Inflammatory macrophage (primary cell): ENCODE measurements at regions not wholly inside any gene's neighbourhood (a gene's known extent, or its start where the extent isn't known, plus 50 kb on each side); places are given as distances from the start of the nearest gene placed in this dataset.
"Not testable (repeated sequence)": the region's sequence is repeated elsewhere in the genome, so short reads cannot be mapped to it uniquely, and the experiment has no call there.

ENCODE experiments used
- DNase-seq, 2 donors: peaks; one replicate each; pipeline ENCODE4 v3.0.0-alpha.2; 2020 to 2022

DNA sequence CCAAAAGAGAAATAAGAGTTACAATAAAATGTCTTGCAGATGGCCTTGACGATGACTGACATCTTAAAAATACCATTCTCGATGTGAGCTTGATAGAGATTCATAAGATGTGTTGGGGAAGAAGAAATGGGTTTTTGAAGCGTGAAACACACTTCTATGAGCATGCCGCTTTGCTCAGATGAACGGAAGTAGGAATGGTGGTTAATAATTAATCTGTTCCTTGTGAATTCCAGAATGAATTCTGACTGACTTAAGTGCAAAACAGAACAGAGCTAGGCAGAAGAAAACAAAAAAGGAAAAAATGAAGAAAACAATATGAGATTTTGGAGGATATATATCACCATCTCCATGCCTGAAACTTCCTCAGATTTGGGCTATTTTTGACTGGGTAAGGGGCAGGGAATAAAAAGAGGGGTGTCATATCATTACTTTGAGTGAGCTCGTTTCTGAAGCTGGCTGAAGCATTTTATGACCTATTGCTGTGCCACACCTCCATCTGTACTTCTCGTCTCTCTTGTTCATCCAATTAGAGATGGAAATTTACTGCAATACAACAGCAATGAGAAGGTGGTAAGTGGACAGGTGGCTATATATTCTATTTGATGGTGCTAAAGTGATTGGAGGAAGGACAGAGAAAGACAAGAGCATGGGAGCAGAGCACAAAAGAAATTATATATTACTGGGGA is 1152.0 kb upstream of the CDH8 start:
- DNase-seq, result no peak

GRCh38 chr16:63187638-63188037 is 1151.4 kb upstream of the CDH8 start:
- no peak for DNase-seq

DNA sequence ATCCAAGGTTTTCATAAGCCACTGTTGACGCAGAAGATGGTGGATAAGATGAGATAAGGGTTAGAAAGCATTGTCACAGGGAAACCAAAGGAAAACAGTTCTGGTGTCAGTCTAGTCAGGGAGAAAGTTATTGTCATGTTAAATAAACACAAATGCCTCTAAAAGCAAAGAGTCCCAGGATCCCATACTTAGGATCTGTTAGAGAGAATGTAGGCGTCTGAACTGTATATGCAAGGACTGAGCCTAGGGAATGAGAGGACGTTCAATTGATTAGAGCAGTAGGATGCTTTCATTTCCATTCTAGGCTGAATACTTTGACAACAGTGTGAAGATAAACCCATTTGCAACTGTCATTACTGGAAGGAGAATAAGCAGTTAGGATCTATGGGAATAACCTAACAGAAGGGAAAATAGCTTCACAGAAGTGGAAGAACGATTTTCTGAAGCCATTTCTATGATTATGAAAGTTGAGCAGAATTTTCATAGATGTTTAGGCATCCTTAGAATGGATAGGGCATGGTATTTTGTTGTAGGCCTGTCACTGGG is 1149.1 kb upstream of the CDH8 start:
- DNase-seq, result no peak

DNA sequence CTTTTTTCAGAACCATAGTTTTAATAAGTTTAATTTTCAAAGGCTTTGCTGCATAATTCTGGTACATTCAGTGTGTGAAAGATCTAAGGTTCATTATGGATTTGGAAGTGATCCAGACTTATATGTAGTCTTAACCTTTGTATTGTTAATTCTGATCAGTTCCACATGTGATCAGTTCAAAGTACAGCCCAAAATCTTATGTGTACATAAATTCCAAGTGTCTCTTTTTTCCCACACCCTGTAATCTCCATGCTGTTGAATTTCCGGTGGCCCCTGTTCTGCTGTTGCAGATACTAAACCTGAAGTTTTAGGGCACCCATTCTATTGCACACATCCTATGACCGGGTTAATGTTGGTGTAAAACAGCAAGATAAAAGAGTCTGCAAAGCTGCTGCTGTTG is 1147.5 kb upstream of the CDH8 start:
- no peak for DNase-seq

GRCh38 chr16:63175313-63175712 is 1139.1 kb upstream of the CDH8 start:
- DNase-seq, result no peak

GRCh38 chr16:63174801-63175200 is 1138.6 kb upstream of the CDH8 start:
- no peak for DNase-seq

- DNase-seq, result no peak
Observed at GRCh38 chr16:63171545-63171944, 1135.3 kb upstream of the CDH8 start.

DNA sequence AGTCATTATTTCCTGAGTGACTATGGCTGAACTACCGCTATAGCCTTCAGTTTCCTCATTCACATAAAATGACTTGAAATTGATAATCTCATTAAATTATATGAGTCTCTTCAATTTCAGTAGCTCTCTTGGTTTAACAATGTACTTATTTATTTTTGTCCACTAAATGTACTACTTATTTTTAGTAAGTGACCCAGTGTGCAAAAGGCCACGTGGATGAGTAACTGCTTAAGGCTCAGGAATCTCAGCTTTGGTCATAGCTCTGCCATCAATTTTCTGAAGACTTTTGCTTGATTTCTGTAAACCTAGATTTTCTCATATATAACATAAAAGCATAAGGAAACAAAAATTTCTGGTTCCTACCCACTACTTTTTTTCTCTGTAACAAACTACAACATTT is 1132.9 kb upstream of the CDH8 start:
- no peak for DNase-seq

GRCh38 chr16:63157818-63158217 is 1121.6 kb upstream of the CDH8 start:
- DNase-seq, result no peak

DNA sequence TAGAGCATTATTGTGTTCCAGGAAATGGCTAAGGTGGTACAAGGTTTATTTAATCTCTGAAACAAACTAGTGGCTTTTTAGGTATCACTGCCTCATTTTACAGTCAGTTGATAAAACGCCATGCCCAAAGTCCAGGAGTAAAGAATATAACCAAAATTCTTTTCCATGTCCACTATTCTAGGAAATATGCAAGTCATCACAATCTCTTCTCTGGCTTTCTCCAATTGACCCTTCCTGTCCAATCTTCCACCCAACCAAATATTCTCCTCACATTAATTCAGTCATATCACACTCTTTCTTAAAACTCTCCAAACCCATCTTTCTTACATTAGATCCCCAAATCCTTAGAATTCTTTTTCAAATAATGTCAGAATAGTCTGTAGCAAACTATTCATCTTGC is 1110.0 kb upstream of the CDH8 start:
- no peak for DNase-seq

DNA sequence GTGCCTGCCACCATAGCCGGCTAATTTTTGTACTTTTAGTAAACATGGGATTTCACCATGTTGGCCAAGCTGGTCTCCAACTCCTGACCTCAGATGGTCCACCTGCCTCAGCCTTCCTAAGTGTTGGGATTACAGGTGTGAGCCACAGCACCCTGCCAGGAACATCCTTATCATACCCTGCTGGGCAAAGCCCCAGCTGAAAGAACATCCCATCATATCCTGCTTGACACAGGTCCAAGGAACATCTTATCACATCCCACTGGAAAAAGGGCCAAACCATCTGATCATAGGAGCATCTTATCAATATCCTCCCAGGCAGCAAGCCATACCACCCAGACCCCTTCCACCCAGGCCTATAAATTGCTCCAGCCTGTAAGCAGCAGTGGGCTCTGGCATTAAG is 1109.2 kb upstream of the CDH8 start:
- DNase-seq, result no peak

- no peak for DNase-seq
Observed at GRCh38 chr16:63135069-63135468, 1098.8 kb upstream of the CDH8 start.

DNA sequence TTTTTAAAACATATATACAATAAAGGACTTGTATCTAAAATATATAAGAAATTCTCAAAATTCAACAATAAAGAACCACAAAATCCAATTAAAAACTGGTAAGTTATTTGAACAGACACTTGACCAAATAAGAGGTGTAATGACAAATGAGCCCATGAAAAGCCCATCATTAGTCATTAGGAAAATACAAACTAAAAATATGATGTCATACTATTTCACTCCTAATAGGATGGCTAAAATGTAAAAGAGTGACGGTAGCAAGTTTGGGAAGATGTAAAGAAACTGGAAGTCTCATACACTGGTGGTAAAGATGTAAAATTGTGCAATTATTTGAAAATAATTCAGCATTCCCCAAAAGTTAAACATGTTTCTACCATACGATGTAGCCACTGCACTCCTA is 1095.3 kb upstream of the CDH8 start:
- DNase-seq, result no peak

DNA sequence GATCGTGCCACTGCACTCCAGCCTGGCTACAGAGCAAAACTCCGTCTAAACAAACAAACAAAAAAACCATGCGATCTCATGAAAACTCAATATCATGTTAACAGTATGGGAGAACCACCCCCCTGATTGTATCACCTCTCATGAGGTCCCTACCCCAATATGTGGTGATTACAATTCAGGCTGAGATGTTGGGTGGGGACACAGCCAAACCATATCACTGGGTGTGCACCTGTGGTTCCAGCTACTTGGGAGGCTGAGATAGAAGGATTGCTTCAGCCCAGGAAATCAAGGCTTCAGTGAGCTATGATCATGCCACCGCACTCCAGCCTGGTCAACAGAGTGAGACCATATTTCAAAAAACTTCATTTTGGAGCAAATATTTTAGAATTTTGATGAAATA is 1094.7 kb upstream of the CDH8 start:
- no peak for DNase-seq

GRCh38 chr16:63129411-63130125 is 1093.3 kb upstream of the CDH8 start:
- no peak for DNase-seq

- not testable (repeated sequence) for DNase-seq
Observed at GRCh38 chr16:63119905-63120304, 1083.7 kb upstream of the CDH8 start.

DNA sequence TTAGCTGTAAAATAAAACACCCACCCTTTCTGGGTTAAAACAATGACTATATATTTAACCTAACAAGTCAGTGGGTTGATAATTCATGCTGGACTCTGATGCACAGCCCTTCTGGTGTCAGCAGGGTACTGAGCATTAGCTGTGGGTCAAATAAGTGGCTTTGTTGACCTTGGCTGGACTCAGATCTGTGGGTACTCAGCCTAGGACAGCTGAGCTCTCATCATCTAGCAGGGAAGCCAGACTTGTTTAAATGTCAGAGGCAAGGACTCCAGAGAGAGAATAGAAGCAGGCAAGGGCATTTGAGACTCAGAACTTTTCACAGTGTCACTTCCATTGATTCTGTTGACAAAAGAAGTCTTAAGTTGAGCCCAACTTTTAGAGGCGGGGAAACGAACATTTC is 1063.8 kb upstream of the CDH8 start:
- no peak for DNase-seq

DNA sequence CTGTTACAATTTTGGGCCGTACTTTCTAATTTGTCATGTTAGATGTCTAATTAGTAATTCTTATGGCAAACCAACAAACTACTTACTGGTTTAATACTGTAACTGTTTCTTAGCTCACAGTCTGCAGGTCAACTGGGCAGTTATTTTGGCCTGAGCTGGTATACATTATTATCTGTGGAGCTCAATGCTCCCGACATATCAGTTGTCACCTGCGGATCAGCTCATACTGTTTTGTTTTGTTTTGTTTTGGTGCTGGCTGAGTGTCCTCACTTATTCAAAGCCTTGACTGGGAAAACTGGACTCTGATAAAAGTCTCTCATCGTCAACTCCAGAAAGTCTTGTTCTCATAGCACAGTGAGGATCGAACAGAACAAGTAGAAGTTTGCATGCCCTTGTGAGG is 1060.6 kb upstream of the CDH8 start:
- DNase-seq, result no peak

DNA sequence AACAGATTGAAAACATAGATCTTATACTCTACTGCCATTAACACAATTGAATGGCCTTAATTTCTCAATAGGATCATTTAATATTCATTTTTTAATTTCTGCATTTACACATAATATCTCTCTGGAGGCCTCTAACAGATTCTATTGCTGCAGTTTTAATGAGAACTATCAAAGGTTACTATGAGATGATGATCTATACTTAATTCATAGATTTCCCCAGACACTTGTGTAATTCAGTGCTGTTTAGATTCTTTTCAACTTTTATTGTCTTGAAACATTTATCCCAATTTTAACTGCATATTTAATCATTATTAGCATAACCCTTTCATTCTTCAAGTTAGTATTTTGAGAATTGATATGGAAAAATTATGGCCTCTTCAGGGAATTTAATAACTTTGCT is 1056.5 kb upstream of the CDH8 start:
- DNase-seq, result no peak

DNA sequence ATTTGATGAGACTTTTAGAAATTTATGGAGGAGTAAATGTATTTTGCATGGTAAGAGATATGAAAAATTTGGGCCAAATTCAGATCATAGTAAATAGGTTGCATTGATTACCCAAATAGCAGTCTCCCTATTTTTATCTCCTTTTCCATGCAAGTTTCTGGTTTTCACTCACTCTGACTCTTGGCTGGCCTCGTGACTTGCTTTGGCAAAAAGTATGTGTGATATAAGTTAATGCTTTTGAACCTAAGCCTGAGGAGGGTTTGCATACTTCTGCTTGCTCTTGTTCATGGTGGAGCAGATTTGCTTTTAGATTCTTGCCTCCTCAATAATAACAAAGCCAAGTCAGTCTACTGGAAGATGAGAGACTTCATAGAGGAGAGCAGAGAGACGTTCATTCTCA is 1045.9 kb upstream of the CDH8 start:
- no peak for DNase-seq

GRCh38 chr16:63080746-63081145 is 1044.5 kb upstream of the CDH8 start:
- DNase-seq, result no peak

DNA sequence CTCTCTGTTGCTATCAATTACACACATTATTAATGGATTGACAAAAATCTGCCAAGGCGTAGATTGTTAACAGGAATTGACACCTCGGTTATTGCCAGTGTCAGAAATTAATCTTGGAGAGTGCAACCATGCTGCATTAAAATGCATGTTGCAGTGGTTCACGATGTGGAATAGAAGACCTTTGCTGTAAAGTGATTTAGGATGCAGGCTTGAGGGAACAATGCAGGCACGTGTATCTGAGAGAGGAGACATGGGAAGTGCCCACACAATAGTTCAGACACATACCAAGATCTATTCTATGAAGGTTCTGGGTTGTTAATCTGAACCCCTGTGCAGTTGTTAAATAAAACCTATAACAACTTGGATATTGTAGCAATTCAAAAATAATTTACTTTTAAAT is 1032.8 kb upstream of the CDH8 start:
- no peak for DNase-seq

DNA sequence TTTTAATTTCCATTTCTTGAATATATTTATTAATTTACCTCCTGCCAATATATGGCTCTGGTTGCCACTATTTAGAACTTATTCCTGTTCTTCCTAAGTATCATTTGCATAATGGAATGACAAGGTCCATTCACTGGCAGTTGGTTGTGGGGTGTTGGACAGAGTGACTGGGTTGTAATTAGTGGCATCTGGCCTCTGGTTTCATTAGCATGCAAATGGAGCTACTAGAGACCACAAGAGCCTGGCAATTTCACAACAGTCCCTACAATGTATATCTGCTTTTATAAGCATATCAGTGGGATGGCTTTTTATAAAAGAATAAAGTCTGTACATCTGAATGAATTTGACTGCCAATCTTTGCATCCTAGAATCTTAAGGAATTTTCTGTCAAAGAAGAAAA is 1030.9 kb upstream of the CDH8 start:
- no peak for DNase-seq

GRCh38 chr16:63066552-63066951 is 1030.3 kb upstream of the CDH8 start:
- DNase-seq, result no peak
